K562 (cell line): ENCODE measurements at regions not wholly inside any gene's neighbourhood (a gene's known extent, or its start where the extent isn't known, plus 50 kb on each side); places are given as distances from the start of the nearest gene placed in this dataset.

Experiments
- ATAC-seq: fragments of 200-7000 bp; cut with Tn5 transposase; 3 replicates; pipeline ENCODE4 v1.9.1; 2020; ENCODE audit warnings: moderate library complexity
- BruUV-seq: library from RNA; stranded (reverse); fragments of 400-500 nt; replicated peaks from 2 replicates; lab custom pipeline; 2021; lab: Mats Ljungman, UMichigan
- CTCF ChIA-PET: fragments of 300-600 bp; formaldehyde crosslinking; extraction: SDS; loops from one replicate; lab custom pipeline; 2021; ENCODE audit warnings: low intra/inter-chr PET ratio; lab: Yijun Ruan, JAX
- POLR2A ChIA-PET: fragments of 300-600, 350-650 bp; sonication (Branson Sonifier 250); formaldehyde crosslinking; extraction: SDS; loops from one replicate; lab custom pipeline; 2021; ENCODE audit warnings: antibody characterized with exemption, inconsistent platforms; lab: Yijun Ruan, JAX
- DNase-seq, 4 experiments: peaks; one replicate each; pipeline versions ENCODE4 v3.0.0 to v3.0.0-alpha.2; 2011 to 2018; ENCODE audit warnings: low spot score in 3 of 4, mixed read lengths in 3 of 4; ENCODE audit errors: extremely low read depth in 1 of 4
- FAIRE-seq: peaks from 2 replicates; lab custom pipeline; 2011; peaks lifted over from hg19 to GRCh38; lab: Jason Lieb, UNC
- H2AFZ ChIP-seq: 2 replicates; pipeline ENCODE4 v1.6.0; 2011; ENCODE audit warnings: low read depth, low read length, control low read depth, inconsistent platforms
- H3K27ac ChIP-seq: fragments of 200-600 bp; 3 replicates; pipeline ENCODE4 v1.8.0; 2011; ENCODE audit warnings: low read depth, mild to moderate bottlenecking, control low read depth, inconsistent platforms, low read length, moderate library complexity, mixed read lengths; ENCODE audit errors: extremely low read depth
- H3K27me3 ChIP-seq, 2 experiments: fragments of 300-600 bp in 1 of 2; 2 replicates in 1 of 2; 3 replicates in 1 of 2; pipeline versions ENCODE4 v1.6.0 to v1.8.0; 2011; ENCODE audit warnings: inconsistent platforms in 2 of 2, low read length in 2 of 2, mild to moderate bottlenecking in 1 of 2, mixed read lengths in 1 of 2, moderate library complexity in 1 of 2; ENCODE audit not compliant: control insufficient read depth in 2 of 2, insufficient read depth in 2 of 2
- H3K36me3 ChIP-seq: fragments of 300-600 bp; 3 replicates; pipeline ENCODE4 v1.8.0; 2011; ENCODE audit warnings: mild to moderate bottlenecking, low read length, inconsistent platforms; ENCODE audit not compliant: control insufficient read depth, insufficient read depth
- H3K4me1 ChIP-seq, 2 experiments: fragments of 200-600 bp in 1 of 2; replicated peaks in 1 of 2; 2 replicates in 1 of 2; 3 replicates in 1 of 2; pipeline versions ENCODE4 v1.5.1 to v1.8.0; 2011; ENCODE audit warnings: inconsistent platforms in 2 of 2, low read length in 2 of 2, mild to moderate bottlenecking in 1 of 2, mixed read lengths in 1 of 2, moderate library complexity in 1 of 2; ENCODE audit not compliant: control insufficient read depth in 2 of 2, insufficient read depth in 2 of 2
- H3K4me2 ChIP-seq: 2 replicates; pipeline ENCODE4 v1.6.1; 2011; ENCODE audit warnings: low read length, control low read depth, inconsistent platforms, mixed read lengths; ENCODE audit not compliant: insufficient read depth
- H3K4me3 ChIP-seq: fragments of 200-600 bp; sonication (generic), shearing (Covaris generic); 2 replicates; pipeline ENCODE4 v1.5.1; 2016; ENCODE audit warnings: control low read depth, inconsistent platforms
- H3K79me2 ChIP-seq: fragments of 200-600 bp; 3 replicates; pipeline ENCODE4 v1.8.0; 2011; ENCODE audit warnings: low read length, inconsistent platforms; ENCODE audit not compliant: control insufficient read depth, insufficient read depth
- H3K9ac ChIP-seq, 2 experiments: 2 replicates each; pipeline versions ENCODE4 v1.6.0 to v1.6.1; 2011; ENCODE audit warnings: low read depth in 2 of 2, low read length in 2 of 2, control low read depth in 1 of 2, inconsistent platforms in 1 of 2, mild to moderate bottlenecking in 1 of 2, mixed read lengths in 1 of 2; ENCODE audit not compliant: insufficient read depth in 1 of 2
- H3K9me1 ChIP-seq: one replicate; pipeline ENCODE4 v1.6.0; 2011; ENCODE audit warnings: inconsistent platforms, mild to moderate bottlenecking, low read length, moderate library complexity; ENCODE audit not compliant: control insufficient read depth, insufficient read depth
- H3K9me3 ChIP-seq: replicated peaks from 2 replicates; pipeline ENCODE4 v1.5.1; 2011; ENCODE audit warnings: low read depth, low read length, inconsistent platforms; ENCODE audit not compliant: control insufficient read depth, insufficient read depth
- H4K20me1 ChIP-seq: replicated peaks from 2 replicates; pipeline ENCODE4 v1.6.1; 2011; ENCODE audit warnings: low read length, inconsistent platforms, mixed read lengths; ENCODE audit not compliant: control insufficient read depth, insufficient read depth
- RAD51 ChIP-seq: fragments of 450-650 bp; IDR thresholded peaks from 2 replicates; pipeline ENCODE4 v1.7.1; 2016; ENCODE audit warnings: low read depth, mild to moderate bottlenecking, borderline replicate concordance
- WGBS: fragments of 100-300 bp; shearing (Covaris generic); methylation state at CpG from one replicate; pipeline ENCODE4 v1.1.6; 2016; ENCODE audit warnings: low coverage, mixed read lengths; ENCODE audit not compliant: insufficient coverage; ENCODE audit errors: missing lambda C conversion rate; 5-methylcytosine and 5-hydroxymethylcytosine counted together
- in situ Hi-C: fragments of 300-500 bp; cut with MboI; formaldehyde crosslinking; loops from 4 replicates; pipeline ENCODE4 v1.15.0; 2018; ENCODE audit warnings: inconsistent platforms, mixed read lengths
- intact Hi-C: fragments of 100-400 bp; cut with micrococcal nuclease; formaldehyde crosslinking; loops from 2 replicates; pipeline ENCODE4 v1.14.2; 2022
- TF ChIP-seq, protein P1 (sequence below): fragments of 450-650 bp; formaldehyde crosslinking; IDR thresholded peaks from 2 replicates; pipeline ENCODE4 v1.4.0; 2020; ENCODE audit warnings: mild to moderate bottlenecking, mixed read lengths

DNA sequence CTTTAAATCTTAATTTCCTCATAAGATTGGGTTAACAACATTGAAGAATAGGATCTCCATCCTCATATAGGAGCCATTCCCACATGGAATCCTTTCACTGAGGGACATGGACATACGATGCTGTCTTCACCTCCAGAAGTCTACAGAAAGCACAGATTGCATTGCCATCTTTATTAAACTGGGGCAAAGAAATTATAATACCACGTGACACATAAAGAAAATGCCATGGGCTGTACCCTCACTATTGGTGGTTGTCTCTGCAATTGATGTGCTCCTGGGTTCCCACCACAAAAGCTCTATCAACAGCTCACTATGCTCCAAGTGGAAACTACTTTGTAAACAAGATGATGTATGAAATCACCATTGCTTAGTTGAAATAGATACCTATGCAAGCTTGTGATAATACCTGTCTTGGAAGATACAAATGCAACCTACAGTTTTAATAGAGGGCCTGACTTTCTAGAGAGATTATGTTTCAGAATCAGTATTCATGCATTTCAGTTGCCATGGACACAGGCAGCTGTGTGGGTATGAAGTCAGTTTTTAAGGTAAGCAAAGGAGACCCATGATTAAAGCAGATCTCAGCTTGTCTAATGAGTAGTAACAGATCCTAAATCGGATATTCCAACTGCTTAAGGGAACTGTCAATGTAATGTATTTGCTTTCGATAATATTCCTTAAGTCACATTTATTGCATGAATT is 337.0 kb downstream of the RAD51AP2 start:
- WGBS, result 0% methylated on average over 4 of the region's 4 CpGs
- Histone ChIP-seq H3K9me1 (no peaks in the 10 kb centered on the region), H3K27ac (no peak overlapping the region), H4K20me1 (no peaks in the 10 kb centered on the region), H3K9ac (no peak overlapping the region), H3K79me2 (no peaks in the 10 kb centered on the region), H3K27me3 (no peaks in the 10 kb centered on the region), H2AFZ (no peak overlapping the region), H3K4me3 (no peak overlapping the region), H3K4me2 (no peak overlapping the region), H3K9me3 (no peaks in the 10 kb centered on the region), H3K36me3 (no peaks in the 10 kb centered on the region), H3K4me1 (no peaks in the 10 kb centered on the region)
- DNase-seq (no peak), FAIRE-seq (no peak), ATAC-seq (no peak)
- in situ Hi-C loops, result no loop called here
- ChIA-PET POLR2A (no interaction called here), CTCF (no interaction called here)
- no TSS peak for BruUV-seq
- TF ChIP-seq RAD51, result no peak
- TF ChIP-seq, protein P1, sequence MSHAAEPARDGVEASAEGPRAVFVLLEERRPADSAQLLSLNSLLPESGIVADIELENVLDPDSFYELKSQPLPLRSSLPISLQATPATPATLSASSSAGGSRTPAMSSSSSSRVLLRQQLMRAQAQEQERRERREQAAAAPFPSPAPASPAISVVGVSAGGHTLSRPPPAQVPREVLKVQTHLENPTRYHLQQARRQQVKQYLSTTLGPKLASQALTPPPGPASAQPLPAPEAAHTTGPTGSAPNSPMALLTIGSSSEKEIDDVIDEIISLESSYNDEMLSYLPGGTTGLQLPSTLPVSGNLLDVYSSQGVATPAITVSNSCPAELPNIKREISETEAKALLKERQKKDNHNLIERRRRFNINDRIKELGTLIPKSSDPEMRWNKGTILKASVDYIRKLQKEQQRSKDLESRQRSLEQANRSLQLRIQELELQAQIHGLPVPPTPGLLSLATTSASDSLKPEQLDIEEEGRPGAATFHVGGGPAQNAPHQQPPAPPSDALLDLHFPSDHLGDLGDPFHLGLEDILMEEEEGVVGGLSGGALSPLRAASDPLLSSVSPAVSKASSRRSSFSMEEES (CRISPR knock-in tag), result peak; percentile 51
- intact Hi-C loops, result no loop called here
